LHCN-M2 (cell line): ENCODE measurements at regions not wholly inside any gene's neighbourhood (a gene's known extent, or its start where the extent isn't known, plus 50 kb on each side); places are given as distances from the start of the nearest gene placed in this dataset.

ENCODE experiments used
- DNase-seq: peaks from one replicate; pipeline ENCODE4 v3.0.0-alpha.2; 2012; ENCODE audit warnings: low read depth

DNA sequence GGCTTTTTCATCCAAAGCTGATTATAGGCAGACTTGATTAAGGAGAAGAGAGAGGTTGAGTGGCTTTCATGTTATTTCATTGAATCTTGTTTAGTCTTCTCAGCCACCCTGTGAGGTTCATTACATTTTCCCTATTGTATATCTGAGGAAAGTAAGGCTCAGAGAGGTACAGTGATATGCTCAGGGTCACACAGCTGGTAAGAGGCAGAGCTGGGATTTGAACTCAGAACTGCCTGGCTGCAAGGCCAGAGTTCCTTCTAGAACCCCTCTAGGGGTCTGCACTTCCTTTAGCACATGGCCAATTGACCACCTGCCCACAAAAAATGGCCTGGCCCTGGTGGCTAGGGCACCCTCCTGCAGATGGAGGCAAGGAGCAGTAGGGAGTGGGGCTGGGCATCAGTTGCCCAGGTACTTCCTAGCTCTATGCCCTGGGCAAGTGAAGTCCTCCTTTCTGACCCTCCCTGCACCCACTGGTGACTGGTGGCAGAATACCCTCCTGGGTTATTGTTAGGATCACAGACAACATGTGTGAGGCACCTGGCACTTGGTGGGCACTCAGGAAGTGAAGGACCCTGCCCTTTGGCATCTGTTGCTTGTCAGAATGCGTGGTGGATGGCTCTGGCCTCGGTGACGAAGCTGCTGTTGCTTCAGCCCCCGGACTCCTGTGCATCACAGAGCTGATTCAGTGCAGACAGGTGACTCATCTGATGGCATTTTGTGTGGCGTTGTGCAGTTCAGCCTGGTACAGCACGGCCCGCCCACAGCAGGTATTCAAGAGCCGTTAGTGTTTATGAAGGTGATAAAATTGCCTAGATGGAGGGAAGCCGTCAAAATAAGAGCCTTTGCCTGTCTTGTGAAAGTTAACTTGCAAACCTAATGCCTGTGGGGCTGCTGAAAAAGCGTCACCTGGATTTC lies 115.8 kb downstream of the SLC25A47 start:
- peak; percentile 64 for DNase-seq

DNA sequence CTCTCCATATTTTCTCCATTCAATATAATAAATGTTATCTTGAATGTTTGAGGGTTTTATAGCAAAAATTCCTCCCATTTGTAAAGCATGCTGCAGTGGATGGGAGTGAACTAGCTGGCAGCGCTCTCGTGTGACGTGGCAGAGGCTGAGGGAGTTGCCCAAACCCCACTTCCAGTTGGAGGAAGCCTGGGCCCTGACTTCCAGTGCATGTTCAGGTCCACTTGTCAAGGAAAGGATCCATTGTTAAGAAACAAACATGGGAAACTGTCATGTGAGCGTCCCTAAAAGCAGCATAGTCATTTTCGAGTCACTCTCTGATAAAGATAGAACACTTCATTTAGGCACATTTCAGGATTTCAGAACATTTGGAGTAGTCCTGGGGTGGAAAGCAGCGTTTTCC lies 116.6 kb downstream of the SLC25A47 start:
- DNase-seq: no peak

DNA sequence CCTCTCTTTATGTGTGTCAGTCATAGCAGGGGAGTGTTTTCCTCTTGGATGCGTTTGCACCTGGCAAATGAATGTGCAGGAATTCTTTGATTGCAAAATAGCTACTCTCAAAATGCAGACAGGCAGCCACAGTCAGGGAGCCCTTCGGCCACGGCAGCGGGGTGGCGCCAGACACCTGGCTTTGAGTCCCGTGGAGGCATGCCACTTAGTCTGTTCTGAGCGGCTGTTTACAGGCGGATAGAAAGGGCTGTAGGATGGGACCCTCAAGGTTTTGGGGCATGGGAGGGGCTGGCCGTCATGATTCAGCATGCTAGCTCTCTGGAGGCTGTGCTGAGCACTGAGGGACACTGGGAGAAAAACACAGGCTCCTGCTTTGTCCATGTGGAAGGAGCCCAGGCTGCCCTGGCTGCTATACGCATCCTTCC lies 117.1 kb downstream of the SLC25A47 start:
- peak; percentile 54 for DNase-seq

DNA sequence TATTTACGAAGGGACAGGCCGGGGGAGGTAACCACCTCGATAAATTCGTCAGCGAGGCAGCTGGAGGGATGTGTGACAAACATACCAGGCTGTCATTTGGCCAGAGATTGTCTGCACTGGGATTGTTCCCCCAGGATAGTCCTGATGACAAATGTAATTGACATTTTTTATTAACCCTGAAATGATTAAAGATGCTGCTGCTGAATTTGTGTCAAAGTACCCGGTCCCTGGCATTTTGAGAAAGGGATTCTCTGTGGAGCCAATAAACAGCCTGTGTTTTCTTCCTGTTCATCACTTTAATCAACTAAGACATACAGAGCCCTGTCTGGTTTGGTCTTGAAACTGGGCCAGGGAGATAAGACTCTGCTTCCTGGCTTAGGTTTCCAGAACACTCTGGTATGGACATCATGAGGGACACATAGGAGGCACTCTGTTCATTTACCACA lies 117.6 kb downstream of the SLC25A47 start:
- no peak for DNase-seq

DNA sequence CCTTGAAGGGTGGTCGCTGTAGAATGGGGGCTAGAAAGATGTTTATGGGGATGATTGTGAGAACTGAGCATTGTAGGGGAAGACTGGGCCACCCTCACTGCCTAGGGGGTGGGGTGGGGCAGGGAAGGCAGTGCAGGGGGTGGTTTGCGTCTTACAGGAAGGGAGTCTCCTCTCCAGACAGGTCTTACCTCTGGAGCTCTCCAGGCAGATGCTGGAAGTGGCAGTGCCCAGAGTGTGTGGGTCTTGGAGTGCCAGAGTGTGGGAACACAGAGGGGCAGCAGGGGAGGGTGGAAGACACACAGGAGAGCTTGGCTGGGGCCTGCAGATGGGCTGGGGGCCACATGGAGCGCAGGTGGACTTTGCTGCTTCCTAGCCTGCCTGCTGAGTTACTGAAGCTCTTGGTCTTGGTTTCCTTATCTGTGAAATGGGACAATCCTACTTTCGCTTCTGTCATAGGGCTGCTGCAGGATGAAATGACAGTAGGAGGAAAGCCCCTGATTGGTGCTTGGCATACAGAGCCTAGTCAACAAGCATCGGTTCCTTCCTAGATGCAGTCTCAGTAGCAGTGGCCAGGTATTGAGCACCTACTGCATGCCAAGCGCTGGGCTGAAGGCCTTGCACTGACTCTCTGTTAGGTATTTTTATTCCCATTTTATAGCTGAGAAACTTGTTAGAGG lies 118.3 kb downstream of the SLC25A47 start:
- DNase-seq: no peak

DNA sequence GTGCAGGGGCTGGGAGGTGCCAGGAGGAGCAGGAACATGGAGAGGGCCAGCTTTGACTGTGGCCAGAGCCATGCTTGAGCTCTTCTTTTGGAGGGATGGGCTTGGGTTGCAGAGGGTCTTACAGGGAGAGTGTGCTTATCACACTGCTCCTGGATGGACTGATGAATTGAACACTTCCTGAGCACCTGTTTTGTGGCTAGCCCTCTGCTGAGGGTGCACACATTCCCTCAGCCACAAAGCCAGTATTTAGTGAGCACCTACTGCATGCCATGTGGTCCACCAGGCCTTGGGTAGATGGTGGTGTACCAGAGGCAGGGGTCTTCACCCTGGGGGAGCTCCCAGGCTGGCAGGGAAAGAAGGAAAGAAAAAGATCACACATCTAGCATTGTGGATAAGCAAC lies 118.9 kb downstream of the SLC25A47 start:
- no peak for DNase-seq

DNA sequence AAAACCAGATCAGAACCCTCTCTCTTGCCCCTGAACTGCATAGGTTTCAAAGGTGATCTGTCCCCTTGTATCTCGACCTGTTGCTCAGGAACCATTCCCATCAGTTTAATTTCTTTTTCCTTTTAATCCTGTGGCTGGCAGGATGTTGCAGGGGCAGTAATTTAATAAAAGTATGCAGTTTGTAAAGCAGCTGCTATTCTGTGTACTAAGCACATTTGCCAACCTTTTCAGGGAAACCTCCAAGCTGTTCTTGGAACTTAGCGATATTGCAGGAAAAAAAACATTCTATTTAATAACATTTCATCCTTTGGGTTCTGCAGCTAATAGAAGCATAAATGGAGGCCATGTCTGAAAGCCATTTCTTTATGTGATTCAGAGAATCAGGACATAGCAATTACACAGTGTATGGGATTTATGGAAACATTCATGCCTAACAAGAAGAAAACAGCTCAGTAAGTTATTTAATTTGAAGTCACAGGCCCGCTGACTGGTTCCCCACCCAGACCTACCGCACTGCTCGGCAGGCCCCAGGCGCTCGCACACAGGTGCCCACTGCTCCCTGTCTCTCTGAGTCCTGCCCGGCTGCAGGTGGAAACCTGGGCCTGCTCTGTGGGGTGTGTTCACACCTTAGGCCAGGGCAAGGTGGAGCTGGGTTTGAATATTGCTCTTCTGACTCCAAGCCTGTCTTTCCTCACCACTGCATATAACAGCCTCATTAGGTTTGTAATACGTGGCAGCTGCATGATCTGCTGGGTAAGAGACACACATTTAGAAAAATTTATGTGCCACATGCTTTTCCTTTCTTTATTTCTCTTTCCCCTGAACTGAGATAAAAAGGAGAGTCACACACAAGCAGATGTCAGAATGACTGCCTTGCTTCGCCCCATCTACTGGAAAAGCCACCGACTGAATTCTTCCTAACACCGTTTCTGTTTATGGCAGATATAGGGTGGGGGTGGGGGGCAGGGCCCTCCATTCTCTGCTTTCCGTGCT lies 119.7 kb downstream of the SLC25A47 start:
- no peak for DNase-seq

DNA sequence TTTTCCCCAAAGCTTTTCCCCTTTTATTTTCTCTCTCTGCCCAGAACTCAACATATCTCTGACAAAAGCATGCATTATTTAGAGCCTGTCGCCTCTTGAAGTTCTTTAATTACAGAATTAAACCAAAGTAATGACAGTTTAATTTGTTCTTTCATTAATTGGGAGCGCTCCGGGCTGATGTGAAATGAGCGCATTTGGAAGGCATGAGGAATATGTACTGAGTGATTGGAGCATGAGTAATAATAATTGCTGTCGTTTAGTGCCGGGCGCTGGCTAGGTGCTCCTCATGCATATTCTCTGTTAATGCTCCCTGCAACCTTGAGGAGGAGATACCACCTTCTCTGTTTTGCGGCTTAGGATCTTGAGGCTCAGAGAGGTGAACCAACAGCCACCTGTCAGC lies 120.5 kb downstream of the SLC25A47 start:
- DNase-seq: no peak

DNA sequence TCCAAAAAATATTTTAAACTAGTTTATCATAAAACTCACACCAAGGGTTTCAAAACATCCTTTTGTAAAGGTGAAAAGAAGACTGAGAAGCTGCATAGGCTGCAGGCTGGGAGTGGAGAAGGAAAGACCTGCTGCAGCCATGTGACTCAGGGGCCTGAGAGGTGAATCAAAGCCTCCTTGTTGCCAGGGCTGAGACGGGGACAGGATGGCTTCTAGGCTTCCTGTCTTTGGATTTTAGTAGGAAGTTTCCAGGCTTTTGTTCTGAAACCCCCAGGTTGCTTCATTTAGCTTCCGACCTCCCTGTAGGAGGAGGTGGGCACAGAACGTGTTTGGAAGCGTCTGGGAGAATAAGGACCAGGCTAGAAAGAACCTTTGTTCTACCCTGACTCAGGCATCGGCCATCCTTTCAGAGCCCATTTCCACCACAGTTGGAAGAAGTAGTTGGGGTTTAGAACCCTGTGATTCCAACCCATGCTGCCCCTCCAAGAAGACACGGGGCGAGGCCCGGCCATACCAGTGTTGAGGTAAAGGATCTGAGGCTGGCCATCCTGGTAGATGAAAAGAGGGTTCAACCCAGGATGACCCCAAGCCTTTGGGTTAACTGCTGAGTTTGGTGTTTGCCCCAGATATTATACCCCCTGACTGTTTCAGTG lies 122.4 kb downstream of the SLC25A47 start:
- no peak for DNase-seq

DNA sequence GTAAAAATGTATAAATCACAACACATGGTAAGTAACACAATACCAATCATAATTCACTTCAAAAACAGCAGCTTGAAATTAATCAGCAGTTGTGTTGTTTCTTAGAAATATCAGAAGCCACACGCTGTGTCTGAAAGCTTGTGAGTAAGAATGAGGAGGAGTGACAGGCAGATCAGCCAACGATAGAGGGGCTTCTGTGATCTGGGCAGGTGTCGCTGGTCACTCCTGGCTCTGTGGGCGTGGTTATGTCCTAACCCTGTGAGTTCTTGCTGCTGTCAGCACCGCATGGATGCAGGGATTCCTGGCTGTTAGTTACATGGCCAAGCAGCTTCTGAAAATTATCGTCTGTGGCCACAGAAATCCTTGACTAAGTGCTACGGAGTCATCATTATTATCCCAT lies 123.4 kb downstream of the SLC25A47 start:
- DNase-seq: no peak

DNA sequence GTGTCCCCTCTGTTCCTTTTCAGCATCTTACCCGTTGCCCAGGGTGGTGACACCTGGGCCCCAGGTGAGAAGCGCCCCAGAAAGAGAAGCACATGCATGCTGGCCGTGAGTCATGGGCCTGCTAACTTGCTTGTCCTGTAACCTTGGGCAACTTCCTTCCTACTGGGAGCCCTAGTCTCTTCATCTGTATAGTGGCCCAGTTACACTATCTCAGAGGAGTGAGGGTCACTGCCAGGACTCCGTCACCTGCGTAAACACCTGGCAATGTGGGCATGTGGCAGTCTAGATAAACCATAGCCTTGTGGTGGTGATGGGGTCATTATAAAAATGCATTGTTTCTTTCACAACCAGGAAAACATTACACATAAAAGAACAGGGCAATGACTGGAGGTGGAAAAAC lies 125.2 kb downstream of the SLC25A47 start:
- DNase-seq: no peak

DNA sequence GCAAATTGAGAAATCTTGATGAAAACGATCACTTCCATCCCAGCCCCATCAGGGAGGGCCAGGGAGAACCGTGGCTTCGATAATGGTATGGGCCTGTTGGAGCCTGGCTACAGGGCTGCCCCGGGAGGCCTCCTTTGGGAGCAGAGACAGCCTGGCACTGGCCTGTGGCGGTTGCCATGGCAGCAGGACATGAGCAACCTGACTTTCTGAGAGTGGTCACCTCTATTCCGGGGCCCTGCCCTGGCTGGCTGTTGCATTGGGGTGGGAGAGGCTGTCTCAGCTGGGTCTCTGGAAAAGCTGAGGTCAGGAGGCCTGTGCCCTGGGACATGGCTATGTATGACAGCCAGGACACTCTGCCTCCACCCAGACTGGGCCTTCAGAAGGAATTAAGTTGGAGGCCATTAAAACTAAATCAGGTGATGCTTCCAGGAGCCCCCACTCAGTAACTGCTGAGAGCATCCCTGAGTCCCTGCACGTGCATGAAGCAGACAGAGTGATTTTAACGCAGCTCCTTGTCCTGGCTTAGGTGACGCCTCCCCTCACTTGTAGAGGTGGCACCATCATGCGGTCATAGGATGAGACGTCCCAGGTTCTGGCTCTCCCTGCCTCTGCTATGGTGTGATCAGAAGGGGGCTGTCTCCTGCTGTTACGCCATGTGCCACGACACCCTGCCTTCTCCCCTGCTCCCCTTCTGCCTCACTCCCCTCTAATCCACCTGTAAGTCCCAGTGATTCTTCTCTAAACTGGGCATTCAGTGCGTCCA lies 126.3 kb downstream of the SLC25A47 start:
- DNase-seq: no peak

DNA sequence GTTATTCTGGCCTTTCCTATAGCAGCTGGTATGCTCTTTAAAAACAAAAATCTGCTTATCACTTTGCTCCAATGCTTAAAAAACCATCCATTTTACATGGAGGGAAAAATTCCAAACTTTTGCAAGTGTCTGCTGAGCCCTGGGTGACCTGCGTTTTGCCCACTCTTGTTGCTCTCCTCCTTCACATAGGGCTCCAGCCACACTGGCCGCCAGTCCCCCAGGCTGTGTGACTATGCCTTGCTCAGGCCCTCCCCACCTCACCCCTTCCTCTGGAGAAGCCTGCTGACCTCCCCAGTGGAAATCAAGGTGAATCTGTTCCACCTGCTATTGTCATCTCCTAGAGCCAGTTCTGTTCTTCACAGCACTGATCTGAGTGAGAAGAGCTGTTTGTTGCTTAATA lies 126.9 kb downstream of the SLC25A47 start:
- no peak for DNase-seq

DNA sequence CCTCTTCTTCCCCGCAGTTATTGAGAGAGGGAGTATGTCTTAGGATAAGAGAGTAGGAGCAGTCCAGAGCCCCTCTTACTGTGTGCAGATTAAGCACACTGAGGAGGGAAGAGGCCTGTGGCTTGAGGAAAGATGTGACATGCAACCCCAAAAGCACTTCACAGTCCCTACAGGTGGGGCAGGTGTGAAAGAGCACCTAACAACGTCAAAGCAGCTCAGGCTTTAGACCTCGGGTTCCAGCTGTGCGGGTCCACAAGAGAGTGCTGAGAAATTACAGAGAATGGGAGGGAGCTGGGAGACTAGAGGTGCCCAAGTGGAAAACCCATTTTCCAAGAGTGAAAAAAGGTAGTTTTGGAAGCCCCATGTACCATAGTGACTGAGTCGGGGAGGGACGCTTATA lies 127.6 kb downstream of the SLC25A47 start:
- DNase-seq: no peak

DNA sequence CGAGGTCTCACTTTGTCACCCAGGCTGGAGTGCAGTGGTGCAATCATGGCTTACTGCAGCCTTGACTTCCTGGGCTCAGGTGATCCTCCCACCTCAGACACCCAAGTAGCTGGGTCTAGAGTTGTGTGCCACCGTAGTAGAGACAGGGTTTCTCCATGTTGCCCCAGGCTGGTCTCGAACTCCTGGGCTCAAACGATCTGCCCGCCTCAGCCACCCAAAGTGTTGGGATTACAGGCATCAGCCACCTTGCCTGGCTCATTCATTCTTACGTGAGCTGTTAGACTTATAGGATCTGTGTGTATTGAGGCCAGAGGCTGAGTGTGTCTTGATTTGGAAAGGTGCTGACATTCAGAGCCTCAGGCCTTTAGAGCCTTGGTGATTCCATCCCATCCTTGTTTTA lies 128.1 kb downstream of the SLC25A47 start:
- no peak for DNase-seq

DNA sequence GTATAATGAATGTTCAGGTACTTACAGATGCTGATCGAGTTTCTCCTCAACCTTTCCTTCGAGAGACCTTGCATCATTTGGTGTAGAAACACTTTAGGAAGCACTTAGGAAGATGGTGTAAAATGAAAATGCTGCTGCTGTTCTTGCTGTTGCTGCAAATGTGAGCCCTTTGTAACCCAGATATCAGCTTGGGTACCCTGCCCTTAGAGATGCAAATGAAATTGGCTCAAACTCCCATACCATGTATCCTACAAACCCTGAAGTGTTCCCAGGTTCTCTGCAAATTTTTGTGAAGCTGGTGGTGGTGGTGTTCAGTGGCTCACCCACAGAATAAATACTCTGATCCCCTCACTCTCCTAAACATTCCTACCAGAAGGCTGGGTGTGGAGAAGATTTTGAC lies 130.8 kb downstream of the SLC25A47 start:
- no peak for DNase-seq

DNA sequence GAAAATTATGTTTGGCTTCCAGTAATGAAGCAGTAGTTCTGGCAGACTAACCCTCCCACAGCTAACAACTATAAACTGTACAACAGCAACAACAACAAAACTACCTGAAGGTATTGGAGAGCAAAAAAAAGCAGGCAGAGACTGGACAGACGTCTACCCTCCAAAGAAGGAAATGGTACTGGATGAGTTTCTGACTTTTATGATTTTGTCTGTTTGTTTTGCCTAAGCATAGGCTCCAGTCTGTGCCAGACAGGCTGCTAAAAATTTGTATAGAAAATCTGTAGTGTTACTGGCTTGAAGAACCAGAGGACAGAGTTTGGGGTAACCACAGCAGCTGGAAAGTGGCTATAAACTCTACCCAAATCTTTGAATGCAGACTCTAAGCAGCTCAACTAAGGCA lies 131.3 kb downstream of the SLC25A47 start:
- DNase-seq: no peak

DNA sequence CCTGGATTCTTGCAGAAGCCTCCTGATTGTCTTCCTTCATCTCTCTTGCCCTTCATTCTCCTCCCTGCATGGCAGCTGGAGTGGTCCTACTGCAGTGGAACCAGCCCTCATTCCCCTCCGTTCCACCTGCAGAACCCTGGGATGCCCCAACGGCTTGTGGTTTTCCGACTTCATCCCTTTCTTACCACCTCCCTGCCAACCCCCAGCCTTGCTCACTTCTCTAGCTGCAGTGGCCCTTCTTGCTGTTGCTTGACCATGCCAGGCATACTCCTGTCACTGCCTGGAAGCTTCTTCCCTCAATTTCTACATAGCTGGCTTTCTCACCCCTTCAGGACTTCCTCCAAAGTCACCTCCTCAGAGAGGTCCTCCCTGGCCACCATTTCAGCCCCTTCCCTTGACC lies 123.3 kb downstream of the BEGAIN start:
- DNase-seq: no peak

DNA sequence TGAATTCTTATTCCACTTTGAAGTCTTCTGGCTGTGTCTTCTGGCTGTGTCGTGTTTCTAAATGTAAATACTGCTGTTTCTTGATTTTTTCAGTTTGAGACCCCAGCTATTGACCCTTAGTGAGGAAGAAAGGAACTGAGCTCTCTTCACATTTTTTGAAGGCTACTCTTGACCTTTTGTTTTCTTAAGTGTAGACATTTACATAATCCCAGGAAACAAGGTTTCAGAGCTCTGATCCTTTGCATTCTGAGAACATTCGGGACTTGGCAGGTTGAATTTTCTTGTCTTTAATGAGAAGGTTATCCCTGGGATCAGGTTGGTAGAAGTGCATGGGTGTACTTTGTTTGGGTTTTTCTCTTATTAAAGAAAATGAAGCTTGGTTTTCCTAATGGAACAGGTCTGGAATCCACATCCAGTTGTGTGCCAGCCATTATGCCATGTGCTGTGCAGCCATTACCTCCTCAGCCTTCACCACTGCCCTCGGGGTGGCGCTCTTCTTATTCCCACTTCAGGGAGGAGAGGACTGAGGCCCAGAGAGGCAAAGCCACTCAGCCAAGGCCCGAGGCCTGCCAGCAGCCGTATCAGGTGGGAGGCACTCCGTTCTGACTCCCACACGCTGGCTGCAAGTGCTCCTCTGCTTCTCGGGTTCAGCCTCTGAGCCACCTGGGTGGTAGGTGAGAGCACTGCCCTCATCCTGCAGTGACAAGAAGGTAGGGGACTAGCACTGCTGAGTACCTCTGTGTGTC lies 120.9 kb downstream of the BEGAIN start:
- DNase-seq: no peak
